Activated T-cell treated with anti-CD3 and anti-CD28 coated beads, Interleukin-2, amount 50 U/mL, for 72 hours (primary cell): ENCODE measurements at regions not wholly inside any gene's neighbourhood (a gene's known extent, or its start where the extent isn't known, plus 50 kb on each side); places are given as distances from the start of the nearest gene placed in this dataset.
"Not testable (repeated sequence)": the region's sequence is repeated elsewhere in the genome, so short reads cannot be mapped to it uniquely, and the experiment has no call there.

Experiments used
- ATAC-seq, 2 donors: fragments of 150-1000 bp; cut with Tn5 transposase; replicated peaks in 1 of 2; 2 replicates each; pipeline ENCODE4 v1.10.0; 2021; ENCODE audit warnings: moderate library complexity in 2 of 2, mild to moderate bottlenecking in 1 of 2
- DNase-seq, 2 donors: peaks; one replicate each; pipeline ENCODE4 v3.0.0; 2021 to 2022; ENCODE audit warnings: mixed read lengths in 1 of 2
- H3K27ac Mint-ChIP-seq: one replicate; pipeline ENCODE4 v1.8.0; 2022; ENCODE audit warnings: mild to moderate bottlenecking, moderate library complexity, mixed read lengths
- H3K27me3 Mint-ChIP-seq: one replicate; pipeline ENCODE4 v1.8.0; 2022; ENCODE audit warnings: low read depth, mixed read lengths
- H3K36me3 Mint-ChIP-seq, 2 donors: one replicate each; pipeline ENCODE4 v1.8.0; 2022; ENCODE audit warnings: mixed read lengths in 2 of 2, mild to moderate bottlenecking in 1 of 2; ENCODE audit not compliant: insufficient read depth in 2 of 2
- H3K4me1 Mint-ChIP-seq: one replicate; pipeline ENCODE4 v1.8.0; 2022; ENCODE audit warnings: low read depth, mixed read lengths
- H3K4me3 Mint-ChIP-seq, 2 donors: one replicate each; pipeline ENCODE4 v1.8.0; 2022; ENCODE audit warnings: mild to moderate bottlenecking in 2 of 2, mixed read lengths in 2 of 2, moderate library complexity in 2 of 2
- H3K9me3 Mint-ChIP-seq, 2 donors: one replicate each; pipeline ENCODE4 v1.8.0; 2022; ENCODE audit warnings: mixed read lengths in 2 of 2

DNA sequence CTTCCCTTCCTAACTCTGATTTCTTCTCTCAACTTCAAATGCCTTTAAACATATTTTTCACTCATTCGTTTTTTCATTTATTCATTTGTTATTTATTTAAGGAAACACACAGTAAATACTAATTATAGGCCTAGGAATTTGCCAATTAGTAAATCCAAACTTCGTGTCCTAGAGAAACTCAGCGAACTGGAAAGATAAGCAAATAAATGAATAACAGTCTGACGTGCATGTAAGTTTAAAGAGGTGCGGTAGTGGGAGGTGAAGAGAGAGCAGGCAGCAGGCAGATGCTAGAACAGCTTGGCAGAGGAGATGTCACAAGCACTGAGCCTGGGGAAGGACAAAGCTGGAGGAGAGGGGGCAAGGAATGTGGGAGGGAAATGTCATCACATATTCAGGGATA lies 228.2 kb downstream of the DPY19L2 start:
- DNase-seq = no peak
- no peak overlapping the region for H3K4me3 Mint-ChIP-seq
- peaks cover 0 to 2% of the 10 kb centered on the region in 2 donors for H3K9me3 Mint-ChIP-seq
- no peak for ATAC-seq
- H3K4me1 Mint-ChIP-seq = no peaks in the 10 kb centered on the region
- no peaks in the 10 kb centered on the region for H3K27me3 Mint-ChIP-seq
- H3K27ac Mint-ChIP-seq = no peak overlapping the region
- H3K36me3 Mint-ChIP-seq = no peaks in the 10 kb centered on the region

DNA sequence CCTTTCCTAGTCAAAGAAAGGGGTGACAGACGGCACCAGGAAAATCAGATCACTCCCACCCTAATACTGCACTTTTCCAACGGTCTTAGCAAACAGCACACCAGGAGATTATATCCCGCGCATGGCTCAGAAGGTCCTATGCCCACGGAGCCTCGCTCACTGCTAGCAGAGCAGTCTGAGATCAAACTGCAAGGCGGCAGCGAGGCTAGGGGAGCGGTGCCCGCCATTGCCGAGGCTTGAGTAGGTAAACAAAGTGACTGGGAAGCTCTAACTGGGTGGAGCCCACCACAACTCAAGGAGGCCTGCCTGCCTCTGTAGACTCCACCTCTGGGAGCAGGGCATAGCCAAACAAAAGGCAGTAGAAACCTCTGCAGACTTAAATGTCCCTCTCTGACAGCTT lies 233.9 kb downstream of the DPY19L2 start:
- ATAC-seq, H3K27me3 Mint-ChIP-seq, H3K4me1 Mint-ChIP-seq, H3K27ac Mint-ChIP-seq, H3K9me3 Mint-ChIP-seq, H3K36me3 Mint-ChIP-seq, DNase-seq, H3K4me3 Mint-ChIP-seq: not testable (repeated sequence)

- not testable (repeated sequence) for DNase-seq
Measured at GRCh38 chr12:63427969-63428368, 240.3 kb downstream of the DPY19L2 start.

GRCh38 chr12:63427029-63427428 lies 241.3 kb downstream of the DPY19L2 start:
- not testable (repeated sequence) for H3K4me1 Mint-ChIP-seq, H3K36me3 Mint-ChIP-seq, DNase-seq, H3K4me3 Mint-ChIP-seq, H3K9me3 Mint-ChIP-seq, ATAC-seq, H3K27ac Mint-ChIP-seq
- peaks cover 12% of the 10 kb centered on the region for H3K27me3 Mint-ChIP-seq

More at GRCh38 chr12:63427969-63428368, 240.3 kb downstream of the DPY19L2 start:
- not testable (repeated sequence) for H3K4me1 Mint-ChIP-seq, H3K36me3 Mint-ChIP-seq, ATAC-seq, H3K27ac Mint-ChIP-seq, H3K9me3 Mint-ChIP-seq, H3K4me3 Mint-ChIP-seq
- peaks cover 12% of the 10 kb centered on the region for H3K27me3 Mint-ChIP-seq

DNA sequence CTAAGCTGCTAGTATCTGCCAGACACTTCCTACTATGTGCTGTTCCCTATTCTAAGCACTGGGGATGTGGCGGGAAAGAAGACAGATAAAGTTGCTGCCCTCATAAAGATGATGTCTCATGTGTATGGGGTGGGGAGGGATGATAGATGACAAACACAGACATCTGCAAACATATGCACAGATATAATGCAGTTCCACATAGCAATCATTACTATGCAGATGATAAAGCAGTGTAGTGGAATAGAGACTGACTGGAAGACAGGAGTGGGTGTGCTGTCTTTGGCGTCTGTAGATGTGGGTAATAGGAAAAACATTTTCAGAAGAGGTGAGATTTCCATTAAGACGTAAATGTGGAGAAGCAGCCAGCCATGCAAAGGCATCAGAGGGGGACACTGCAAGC lies 243.6 kb downstream of the DPY19L2 start:
- DNase-seq (no peak), ATAC-seq (no peak)
- Mint-ChIP-seq H3K27me3 (peaks cover 12% of the 10 kb centered on the region), H3K4me1 (no peaks in the 10 kb centered on the region), H3K36me3 (no peaks in the 10 kb centered on the region), H3K9me3 (no peaks in the 10 kb centered on the region), H3K27ac (no peak overlapping the region), H3K4me3 (no peak overlapping the region)

GRCh38 chr12:63423839-63424238 lies 244.5 kb downstream of the DPY19L2 start:
- H3K4me1 Mint-ChIP-seq = no peaks in the 10 kb centered on the region
- H3K27me3 Mint-ChIP-seq = peaks cover 12% of the 10 kb centered on the region
- no peak overlapping the region for H3K27ac Mint-ChIP-seq
- no peak overlapping the region for H3K4me3 Mint-ChIP-seq
- no peaks in the 10 kb centered on the region for H3K9me3 Mint-ChIP-seq
- H3K36me3 Mint-ChIP-seq = no peaks in the 10 kb centered on the region
- no peak for ATAC-seq
- DNase-seq = no peak

DNA sequence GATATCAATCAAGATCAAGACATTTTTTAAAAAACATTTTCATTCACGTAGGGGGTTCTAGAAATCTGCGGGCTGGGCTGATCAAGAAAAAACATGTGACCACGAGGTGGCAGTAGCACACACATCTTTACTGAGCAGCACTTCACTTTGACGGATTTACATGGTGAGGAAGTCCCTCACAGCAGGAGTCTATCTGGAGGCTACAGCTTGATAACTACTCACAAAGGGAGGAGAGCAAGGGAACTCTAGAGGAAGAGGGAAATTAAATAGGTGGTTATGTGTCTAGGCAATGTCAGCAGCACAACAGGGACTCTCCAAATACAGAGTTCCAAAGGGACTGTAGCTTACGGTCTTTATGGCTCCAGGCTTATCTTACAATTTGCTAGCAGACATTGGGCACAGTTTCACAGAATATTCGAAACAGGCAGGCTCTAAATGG lies 248.1 kb downstream of the DPY19L2 start:
- Mint-ChIP-seq H3K27me3 (peaks cover 12% of the 10 kb centered on the region), H3K4me3 (no peak overlapping the region), H3K4me1 (no peaks in the 10 kb centered on the region), H3K27ac (no peak overlapping the region), H3K9me3 (no peaks in the 10 kb centered on the region), H3K36me3 (no peaks in the 10 kb centered on the region)
- DNase-seq (peak; percentile 26 to 35), ATAC-seq (peak in 1 of 2 donors; percentile 41)

GRCh38 chr12:63419154-63419553 lies 249.1 kb downstream of the DPY19L2 start:
- H3K4me3 Mint-ChIP-seq = no peak overlapping the region
- no peaks in the 10 kb centered on the region for H3K4me1 Mint-ChIP-seq
- H3K36me3 Mint-ChIP-seq = peaks cover 2 to 4% of the 10 kb centered on the region in 2 donors
- ATAC-seq (no peak), DNase-seq (no peak)
- peaks cover 4% of the 10 kb centered on the region in 2 donors for H3K9me3 Mint-ChIP-seq
- peaks cover under 1% of the 10 kb centered on the region for H3K27me3 Mint-ChIP-seq
- H3K27ac Mint-ChIP-seq = no peak overlapping the region

- no peak for DNase-seq
- Mint-ChIP-seq H3K9me3 (peaks cover 4 to 6% of the 10 kb centered on the region in 2 donors), H3K27ac (no peak overlapping the region), H3K4me1 (no peaks in the 10 kb centered on the region), H3K36me3 (peaks cover 2 to 4% of the 10 kb centered on the region in 2 donors), H3K27me3 (no peaks in the 10 kb centered on the region), H3K4me3 (no peak overlapping the region)
- ATAC-seq = no peak
Measured at GRCh38 chr12:63416788-63417187, 251.5 kb downstream of the DPY19L2 start.

DNA sequence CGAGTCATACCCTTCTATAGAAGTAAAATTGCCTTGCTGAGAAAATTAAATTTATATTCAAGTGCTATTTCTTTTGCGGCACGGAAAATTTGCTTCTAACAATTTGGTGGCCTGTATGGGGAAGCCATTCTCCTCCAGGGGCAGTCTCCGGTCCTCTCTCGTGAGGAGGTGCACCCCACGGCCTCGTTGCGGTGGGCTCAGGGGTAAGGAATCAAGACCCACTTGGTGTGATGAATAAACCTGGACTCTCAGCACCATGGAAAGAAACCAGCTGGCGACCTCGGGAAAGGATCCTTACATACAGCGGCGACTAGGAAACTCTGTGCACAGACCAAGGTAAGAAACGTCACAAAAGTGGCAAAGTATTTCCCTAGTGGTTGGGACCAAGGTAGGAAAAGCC lies 252.9 kb downstream of the DPY19L2 start:
- no peak overlapping the region for H3K27ac Mint-ChIP-seq
- H3K27me3 Mint-ChIP-seq = no peaks in the 10 kb centered on the region
- DNase-seq (no peak), ATAC-seq (no peak)
- H3K4me3 Mint-ChIP-seq = no peak overlapping the region
- peaks cover 2 to 4% of the 10 kb centered on the region in 2 donors for H3K36me3 Mint-ChIP-seq
- no peaks in the 10 kb centered on the region for H3K4me1 Mint-ChIP-seq
- H3K9me3 Mint-ChIP-seq = peaks cover 4 to 6% of the 10 kb centered on the region in 2 donors

DNA sequence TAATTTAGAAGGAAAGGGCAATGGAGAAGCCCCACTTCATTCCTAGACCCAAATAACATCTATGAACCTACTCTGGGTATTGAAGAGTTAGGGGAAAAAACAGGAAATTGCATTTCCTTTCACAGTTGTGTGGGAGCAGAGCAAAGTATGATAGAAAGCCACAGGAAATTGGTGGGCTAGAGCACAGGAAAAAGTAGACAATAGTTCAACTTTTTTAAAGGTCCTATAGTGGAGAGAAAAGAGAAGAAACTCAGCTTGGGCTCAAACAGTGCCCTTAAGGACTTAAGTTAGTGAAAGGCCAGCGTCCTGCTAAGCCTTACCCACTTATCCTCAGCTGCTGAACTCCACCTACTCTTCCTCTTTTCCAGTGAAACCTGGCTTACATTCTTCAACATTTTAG lies 258.1 kb downstream of the DPY19L2 start:
- H3K9me3 Mint-ChIP-seq = peaks cover 4 to 8% of the 10 kb centered on the region in 2 donors
- H3K27me3 Mint-ChIP-seq = no peaks in the 10 kb centered on the region
- no peaks in the 10 kb centered on the region for H3K4me1 Mint-ChIP-seq
- ATAC-seq (no peak), DNase-seq (no peak)
- H3K4me3 Mint-ChIP-seq = no peak overlapping the region
- peaks cover 2 to 4% of the 10 kb centered on the region in 2 donors for H3K36me3 Mint-ChIP-seq
- H3K27ac Mint-ChIP-seq = peak overlapping the region; percentile 70

DNA sequence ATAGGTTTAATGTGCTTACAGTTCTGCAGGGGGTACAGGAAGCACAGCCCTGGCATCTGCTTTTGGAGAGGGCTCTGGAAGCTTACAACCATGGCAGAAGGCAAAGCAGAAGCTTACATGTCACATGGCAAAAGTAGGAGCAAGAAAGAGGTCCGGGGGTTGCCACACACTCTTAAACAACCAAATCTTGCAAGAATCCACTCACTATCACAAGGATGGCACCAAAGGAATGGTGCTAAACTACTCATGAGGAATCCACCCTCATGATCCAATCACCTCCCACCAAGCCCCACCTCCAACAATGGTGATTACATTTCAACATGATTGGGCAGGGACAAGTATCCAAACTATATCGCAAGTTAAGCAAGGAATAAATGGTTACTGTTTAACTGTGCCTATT lies 255.8 kb upstream of the AVPR1A start:
- no peaks in the 10 kb centered on the region for H3K36me3 Mint-ChIP-seq
- H3K27ac Mint-ChIP-seq = no peak overlapping the region
- H3K9me3 Mint-ChIP-seq = peaks cover 0 to 2% of the 10 kb centered on the region in 2 donors
- no peaks in the 10 kb centered on the region for H3K27me3 Mint-ChIP-seq
- H3K4me1 Mint-ChIP-seq = no peaks in the 10 kb centered on the region
- DNase-seq = no peak
- H3K4me3 Mint-ChIP-seq = no peak overlapping the region
- ATAC-seq = no peak

- Mint-ChIP-seq H3K27me3 (no peaks in the 10 kb centered on the region), H3K9me3 (peaks cover 0 to 2% of the 10 kb centered on the region in 2 donors), H3K27ac (no peak overlapping the region), H3K36me3 (no peaks in the 10 kb centered on the region), H3K4me3 (no peak overlapping the region), H3K4me1 (no peaks in the 10 kb centered on the region)
- ATAC-seq (no peak), DNase-seq (no peak)
Measured at GRCh38 chr12:63404611-63405010, 253.6 kb upstream of the AVPR1A start.

DNA sequence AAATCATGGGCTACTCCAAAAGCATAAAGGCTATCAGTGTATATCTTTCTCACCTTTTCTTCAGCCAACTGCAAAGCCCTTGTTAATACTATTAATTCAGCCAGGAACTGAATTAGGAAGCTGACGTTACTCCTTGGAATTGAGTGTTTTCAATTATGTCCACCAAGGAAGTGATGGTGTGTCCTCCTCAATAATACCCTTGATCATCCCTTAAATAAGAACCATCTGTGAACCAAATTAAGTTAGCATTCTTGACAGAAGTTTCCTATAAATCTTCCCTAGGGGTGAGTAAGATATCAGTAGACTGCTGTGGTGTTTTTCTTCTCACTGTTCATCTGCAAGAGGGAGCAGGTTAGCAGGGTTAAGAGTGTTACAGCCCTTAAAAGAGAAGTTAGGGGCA lies 252.3 kb upstream of the AVPR1A start:
- Mint-ChIP-seq H3K9me3 (peaks cover 2 to 6% of the 10 kb centered on the region in 2 donors), H3K36me3 (no peaks in the 10 kb centered on the region), H3K4me3 (no peak overlapping the region), H3K27me3 (no peaks in the 10 kb centered on the region), H3K27ac (no peak overlapping the region), H3K4me1 (no peaks in the 10 kb centered on the region)
- no peak for DNase-seq
- ATAC-seq = no peak
